Glutamatergic neuron (in vitro differentiated cells): ENCODE measurements at regions not wholly inside any gene's neighbourhood (a gene's known extent, or its start where the extent isn't known, plus 50 kb on each side); places are given as distances from the start of the nearest gene placed in this dataset.

Source experiments
- DNase-seq: peaks from one replicate; pipeline ENCODE4 v3.0.0; 2022
- H3K27ac Mint-ChIP-seq: one replicate; pipeline ENCODE4 v1.8.0; 2020; ENCODE audit warnings: mild to moderate bottlenecking, mixed read lengths, inconsistent platforms; ENCODE audit not compliant: unreplicated experiment
- H3K27me3 Mint-ChIP-seq: one replicate; pipeline ENCODE4 v1.8.0; 2020; ENCODE audit warnings: mild to moderate bottlenecking, moderate library complexity, mixed read lengths, inconsistent platforms; ENCODE audit not compliant: unreplicated experiment
- H3K36me3 Mint-ChIP-seq: one replicate; pipeline ENCODE4 v1.8.0; 2020; ENCODE audit warnings: mild to moderate bottlenecking, mixed read lengths, inconsistent platforms; ENCODE audit not compliant: unreplicated experiment
- H3K4me1 Mint-ChIP-seq: one replicate; pipeline ENCODE4 v1.8.0; 2020; ENCODE audit warnings: mild to moderate bottlenecking, low read depth, mixed read lengths, inconsistent platforms; ENCODE audit not compliant: unreplicated experiment
- H3K4me3 Mint-ChIP-seq: one replicate; pipeline ENCODE4 v1.8.0; 2020; ENCODE audit warnings: mild to moderate bottlenecking, mixed read lengths, inconsistent platforms; ENCODE audit not compliant: unreplicated experiment
- H3K9me3 Mint-ChIP-seq: one replicate; pipeline ENCODE4 v1.8.0; 2020; ENCODE audit warnings: mild to moderate bottlenecking, moderate library complexity, mixed read lengths, inconsistent platforms; ENCODE audit not compliant: unreplicated experiment
- CTCF ChIP-seq: fragments of 200-600 bp; sonication (generic); IDR thresholded peaks from one replicate; pipeline ENCODE4 v1.5.0; 2021; ENCODE audit not compliant: partially characterized antibody, unreplicated experiment

- DNase-seq: no peak
- TF ChIP-seq CTCF: no peak
- peaks cover 9% of the 10 kb centered on the region for H3K4me1 Mint-ChIP-seq
- no peak overlapping the region for H3K27ac Mint-ChIP-seq
- no peak overlapping the region for H3K4me3 Mint-ChIP-seq
- peaks cover 7% of the 10 kb centered on the region for H3K36me3 Mint-ChIP-seq
- peaks cover 2% of the 10 kb centered on the region for H3K9me3 Mint-ChIP-seq
- H3K27me3 Mint-ChIP-seq: peaks cover 2% of the 10 kb centered on the region
These were observed 472.6 kb upstream of the SULF2 start for GRCh38 chr20:48257833-48258232.

GRCh38 chr20:48247961-48248360 is 462.7 kb upstream of the SULF2 start:
- no peak for TF ChIP-seq CTCF
- no peak overlapping the region for H3K27ac Mint-ChIP-seq
- peaks cover 2% of the 10 kb centered on the region for H3K27me3 Mint-ChIP-seq
- no peak for DNase-seq
- peaks cover 4% of the 10 kb centered on the region for H3K9me3 Mint-ChIP-seq
- no peak overlapping the region for H3K4me3 Mint-ChIP-seq
- H3K4me1 Mint-ChIP-seq: peaks cover 28% of the 10 kb centered on the region
- no peaks in the 10 kb centered on the region for H3K36me3 Mint-ChIP-seq

- Mint-ChIP-seq H3K36me3 (no peaks in the 10 kb centered on the region), H3K27ac (no peak overlapping the region), H3K27me3 (peaks cover 4% of the 10 kb centered on the region), H3K9me3 (peaks cover 5% of the 10 kb centered on the region), H3K4me3 (no peak overlapping the region), H3K4me1 (peaks cover 26% of the 10 kb centered on the region)
- no peak for DNase-seq
- no peak for TF ChIP-seq CTCF
These were observed 460.9 kb upstream of the SULF2 start for GRCh38 chr20:48246061-48246790.

GRCh38 chr20:48242623-48243022 is 457.3 kb upstream of the SULF2 start:
- TF ChIP-seq CTCF: no peak
- Mint-ChIP-seq H3K36me3 (no peaks in the 10 kb centered on the region), H3K4me1 (peaks cover 24% of the 10 kb centered on the region), H3K9me3 (peaks cover 5% of the 10 kb centered on the region), H3K27ac (no peak overlapping the region), H3K4me3 (no peak overlapping the region), H3K27me3 (peaks cover 6% of the 10 kb centered on the region)
- no peak for DNase-seq

- no peak for TF ChIP-seq CTCF
- Mint-ChIP-seq H3K9me3 (peaks cover 5% of the 10 kb centered on the region), H3K4me3 (no peak overlapping the region), H3K4me1 (peaks cover 19% of the 10 kb centered on the region), H3K27me3 (peaks cover 6% of the 10 kb centered on the region), H3K27ac (no peak overlapping the region), H3K36me3 (no peaks in the 10 kb centered on the region)
- no peak for DNase-seq
These were observed 456.2 kb upstream of the SULF2 start for GRCh38 chr20:48241482-48241881.
